ENCODE measurements at regions not wholly inside any gene's neighbourhood (a gene's known extent, or its start where the extent isn't known, plus 50 kb on each side); places are given as distances from the start of the nearest gene placed in this dataset.

DNA sequence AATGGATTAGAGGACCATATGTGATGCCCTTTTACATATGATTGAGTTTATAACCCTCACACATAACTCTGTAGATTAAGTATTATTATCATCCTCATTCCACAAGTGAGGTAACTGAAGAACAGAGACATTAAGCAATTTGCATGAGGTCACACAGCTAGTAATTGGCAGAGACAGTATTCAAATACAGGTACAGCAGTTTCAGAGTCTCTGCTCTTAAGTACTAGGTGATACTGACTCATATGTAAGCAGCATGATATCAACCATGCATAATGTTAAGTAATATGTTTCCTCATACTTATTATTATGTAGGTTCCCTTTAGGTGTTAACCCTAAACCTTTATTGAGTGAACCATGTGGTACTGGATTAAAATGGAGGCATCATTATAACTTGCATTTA is 1562.4 kb upstream of the RAG2 start:
- Histone ChIP-seq H3K36me3 (no peaks in the 10 kb centered on the region), H3K4me3 (ENCODE audit: low read depth, low read length) (no peak overlapping the region), H3K27me3 (ENCODE audit: insufficient read depth, low read depth, severe bottlenecking) (no peaks in the 10 kb centered on the region), H3K27ac (no peak overlapping the region), H3K9me3 (ENCODE audit: severe bottlenecking) (no peaks in the 10 kb centered on the region)
- TF ChIP-seq CTCF (IDR thresholded peaks at IDR 0.05; ENCODE audit: low read depth, low read length): no peak
- no peak for DNase-seq

- no peaks in the 10 kb centered on the region for H3K9me3 ChIP-seq (ENCODE audit: severe bottlenecking)
- no peaks in the 10 kb centered on the region for H3K36me3 ChIP-seq
- no peak for TF ChIP-seq CTCF (IDR thresholded peaks at IDR 0.05; ENCODE audit: low read depth, low read length)
- no peak overlapping the region for H3K4me3 ChIP-seq (ENCODE audit: low read depth, low read length)
- no peak for DNase-seq
- H3K27ac ChIP-seq: no peak overlapping the region
- no peaks in the 10 kb centered on the region for H3K27me3 ChIP-seq (ENCODE audit: insufficient read depth, low read depth, severe bottlenecking)
Observed at GRCh38 chr11:38159038-38159437, 1561.0 kb upstream of the RAG2 start.

- no peaks in the 10 kb centered on the region for H3K9me3 ChIP-seq (ENCODE audit: severe bottlenecking)
- no peaks in the 10 kb centered on the region for H3K36me3 ChIP-seq
- no peaks in the 10 kb centered on the region for H3K27me3 ChIP-seq (ENCODE audit: insufficient read depth, low read depth, severe bottlenecking)
- H3K27ac ChIP-seq: no peak overlapping the region
- H3K4me3 ChIP-seq (ENCODE audit: low read depth, low read length): no peak overlapping the region
- TF ChIP-seq CTCF (IDR thresholded peaks at IDR 0.05; ENCODE audit: low read depth, low read length): no peak
- no peak for DNase-seq
Observed at GRCh38 chr11:38156495-38157146, 1558.6 kb upstream of the RAG2 start.

DNA sequence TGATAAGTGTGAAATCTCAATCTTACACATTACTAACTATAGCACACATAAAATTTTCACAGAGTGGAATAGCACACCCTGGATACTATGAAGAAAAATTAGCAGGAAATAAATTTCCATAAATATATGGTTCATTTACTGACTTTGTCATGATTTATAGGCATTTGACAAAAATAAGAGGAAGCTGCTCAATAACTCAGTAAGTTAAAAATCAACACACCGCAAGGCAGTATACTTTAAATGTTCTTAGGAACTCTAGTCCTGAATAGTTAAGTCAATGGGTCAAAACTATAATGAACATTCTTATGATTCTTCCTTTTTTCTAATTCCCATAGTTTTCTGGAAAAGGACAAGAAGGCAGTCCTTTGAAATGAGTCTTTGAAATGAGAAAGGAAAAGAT is 1557.8 kb upstream of the RAG2 start:
- no peak overlapping the region for H3K27ac ChIP-seq
- no peak for TF ChIP-seq CTCF (IDR thresholded peaks at IDR 0.05; ENCODE audit: low read depth, low read length)

GRCh38 chr11:38153985-38154384 is 1555.9 kb upstream of the RAG2 start:
- no peak for TF ChIP-seq CTCF (IDR thresholded peaks at IDR 0.05; ENCODE audit: low read depth, low read length)
- Histone ChIP-seq H3K9me3 (ENCODE audit: severe bottlenecking) (no peaks in the 10 kb centered on the region), H3K27ac (no peak overlapping the region), H3K4me3 (ENCODE audit: low read depth, low read length) (no peak overlapping the region), H3K27me3 (ENCODE audit: insufficient read depth, low read depth, severe bottlenecking) (no peaks in the 10 kb centered on the region), H3K36me3 (no peaks in the 10 kb centered on the region)
- no peak for DNase-seq

More for the DNA sequence above, 1557.8 kb upstream of the RAG2 start:
- no peak for DNase-seq
- Histone ChIP-seq H3K9me3 (ENCODE audit: severe bottlenecking) (no peaks in the 10 kb centered on the region), H3K27me3 (ENCODE audit: insufficient read depth, low read depth, severe bottlenecking) (no peaks in the 10 kb centered on the region), H3K4me3 (ENCODE audit: low read depth, low read length) (no peak overlapping the region), H3K36me3 (no peaks in the 10 kb centered on the region)

DNA sequence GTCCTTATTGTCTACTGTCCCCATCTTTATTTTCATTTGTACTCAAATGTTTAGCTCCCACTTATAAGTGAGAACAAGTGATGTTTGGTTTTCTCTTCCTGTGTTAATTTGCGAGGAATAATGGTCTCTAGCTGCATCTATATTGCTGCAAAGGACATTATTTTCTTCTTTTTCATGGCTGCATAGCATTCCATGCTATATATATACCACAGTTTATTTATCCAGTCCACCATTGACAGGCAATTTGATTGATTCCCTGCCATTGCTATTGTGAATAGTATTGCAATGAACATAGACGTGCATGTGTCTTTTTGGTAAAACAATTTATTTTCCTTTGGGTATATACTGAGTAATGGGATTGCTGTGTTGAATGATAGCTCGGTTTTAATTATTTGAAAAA is 1545.8 kb upstream of the RAG2 start:
- Histone ChIP-seq H3K4me3 (ENCODE audit: low read depth, low read length) (no peak overlapping the region), H3K27ac (no peak overlapping the region), H3K27me3 (ENCODE audit: insufficient read depth, low read depth, severe bottlenecking) (no peaks in the 10 kb centered on the region), H3K9me3 (ENCODE audit: severe bottlenecking) (no peaks in the 10 kb centered on the region), H3K36me3 (no peaks in the 10 kb centered on the region)
- TF ChIP-seq CTCF (IDR thresholded peaks at IDR 0.05; ENCODE audit: low read depth, low read length): no peak
- DNase-seq: no peak
